Smooth muscle cell (in vitro differentiated cells): ENCODE measurements at regions not wholly inside any gene's neighbourhood (a gene's known extent, or its start where the extent isn't known, plus 50 kb on each side); places are given as distances from the start of the nearest gene placed in this dataset.

Experiments used
- DNase-seq: peaks from one replicate; lab custom pipeline; 2025; ENCODE audit not compliant: unreplicated experiment; lab: John Stamatoyannopoulos, UW
- H2AFZ ChIP-seq: fragments of 200-600 bp; sonication (generic); 2 replicates; pipeline ENCODE4 v1.6.0; 2016; ENCODE audit warnings: antibody characterized with exemption, low read depth, mild to moderate bottlenecking
- H3F3A ChIP-seq: fragments of 200-600 bp; sonication (generic); 2 replicates; pipeline ENCODE4 v1.6.0; 2017; ENCODE audit warnings: antibody characterized with exemption, low read depth
- H3K27ac ChIP-seq: fragments of 200-600 bp; sonication (generic); 2 replicates; pipeline ENCODE4 v1.5.1; 2016; ENCODE audit warnings: low read depth, mild to moderate bottlenecking
- H3K27me3 ChIP-seq: fragments of 200-600 bp; sonication (generic); 2 replicates; pipeline ENCODE4 v1.6.1; 2016; ENCODE audit warnings: low read depth, mild to moderate bottlenecking
- H3K36me3 ChIP-seq: fragments of 200-600 bp; sonication (generic); 2 replicates; pipeline ENCODE4 v1.5.1; 2016; ENCODE audit warnings: low read depth
- H3K4me1 ChIP-seq: fragments of 200-600 bp; sonication (generic); 2 replicates; pipeline ENCODE4 v1.5.1; 2016; ENCODE audit warnings: low read depth
- H3K4me2 ChIP-seq: fragments of 200-600 bp; sonication (generic); 2 replicates; pipeline ENCODE4 v1.6.0; 2016; ENCODE audit warnings: mild to moderate bottlenecking
- H3K4me3 ChIP-seq: fragments of 200-600 bp; sonication (generic); 2 replicates; pipeline ENCODE4 v1.5.1; 2016; ENCODE audit warnings: mild to moderate bottlenecking
- H3K79me2 ChIP-seq: fragments of 200-600 bp; sonication (generic); 2 replicates; pipeline ENCODE4 v1.6.0; 2016; ENCODE audit warnings: low read depth, mild to moderate bottlenecking
- H3K9ac ChIP-seq: fragments of 200-600 bp; sonication (generic); 2 replicates; pipeline ENCODE4 v1.6.0; 2016; ENCODE audit warnings: low read depth
- H3K9me3 ChIP-seq: fragments of 200-600 bp; sonication (generic); replicated peaks from 2 replicates; pipeline ENCODE4 v1.5.1; 2016; ENCODE audit warnings: low read depth
- H4K20me1 ChIP-seq: fragments of 200-600 bp; sonication (generic); 2 replicates; pipeline ENCODE4 v1.6.0; 2016; ENCODE audit warnings: low read depth
- CTCF ChIP-seq: fragments of 200-600 bp; sonication (generic); IDR thresholded peaks from 2 replicates; pipeline ENCODE4 v1.5.1; 2017; ENCODE audit warnings: borderline replicate concordance, mild to moderate bottlenecking, antibody characterized with exemption; ENCODE audit not compliant: insufficient read depth, poor library complexity, severe bottlenecking
- WGBS: methylation state at CpG from one replicate; pipeline ENCODE4 v1.1.7; 2016; ENCODE audit warnings: low lambda C conversion rate; 5-methylcytosine and 5-hydroxymethylcytosine counted together

- Histone ChIP-seq H3K36me3 (no peaks in the 10 kb centered on the region), H3K79me2 (no peaks in the 10 kb centered on the region), H3K4me3 (no peak overlapping the region), H3K27me3 (no peaks in the 10 kb centered on the region), H3K4me1 (no peaks in the 10 kb centered on the region), H3F3A (no peaks in the 10 kb centered on the region), H3K27ac (no peak overlapping the region), H4K20me1 (no peaks in the 10 kb centered on the region), H3K9ac (no peak overlapping the region), H3K4me2 (no peak overlapping the region), H2AFZ (no peak overlapping the region), H3K9me3 (no peaks in the 10 kb centered on the region)
- WGBS: 44% methylated on average over 3 of the region's 3 CpGs
- TF ChIP-seq CTCF: no peak
- DNase-seq: no peak
Measured at GRCh38 chr11:24356501-24356900, 140.4 kb upstream of the LUZP2 start.

GRCh38 chr11:24357620-24358410 is 139.0 kb upstream of the LUZP2 start:
- Histone ChIP-seq H3K4me3 (no peak overlapping the region), H4K20me1 (no peaks in the 10 kb centered on the region), H3K27ac (no peak overlapping the region), H3K79me2 (no peaks in the 10 kb centered on the region), H3K36me3 (no peaks in the 10 kb centered on the region), H3K4me1 (no peaks in the 10 kb centered on the region), H2AFZ (peak overlapping the region; percentile 17), H3K9ac (no peak overlapping the region), H3F3A (no peaks in the 10 kb centered on the region), H3K9me3 (peaks cover 5% of the 10 kb centered on the region), H3K27me3 (no peaks in the 10 kb centered on the region), H3K4me2 (no peak overlapping the region)
- WGBS: 82% methylated on average over 8 of the region's 8 CpGs
- no peak for TF ChIP-seq CTCF
- DNase-seq: no peak

GRCh38 chr11:24372491-24372890 is 124.4 kb upstream of the LUZP2 start:
- no peak for DNase-seq
- H3K4me3 ChIP-seq: no peak overlapping the region
- H2AFZ ChIP-seq: no peak overlapping the region
- H3F3A ChIP-seq: peaks cover 11% of the 10 kb centered on the region
- H3K4me2 ChIP-seq: peak overlapping the region; percentile 5
- H3K27me3 ChIP-seq: no peaks in the 10 kb centered on the region
- H3K36me3 ChIP-seq: no peaks in the 10 kb centered on the region
- H3K9me3 ChIP-seq: no peaks in the 10 kb centered on the region
- no peaks in the 10 kb centered on the region for H4K20me1 ChIP-seq
- WGBS: 20% methylated on average over 1 of the region's 1 CpG
- no peak for TF ChIP-seq CTCF
- peaks cover 23% of the 10 kb centered on the region for H3K4me1 ChIP-seq
- H3K27ac ChIP-seq: peak overlapping the region; percentile 61
- H3K79me2 ChIP-seq: no peaks in the 10 kb centered on the region
- H3K9ac ChIP-seq: no peak overlapping the region

GRCh38 chr11:24373516-24373915 is 123.3 kb upstream of the LUZP2 start:
- no peak overlapping the region for H2AFZ ChIP-seq
- 14% methylated on average over 1 of the region's 1 CpG for WGBS
- no peaks in the 10 kb centered on the region for H3K79me2 ChIP-seq
- H3K9me3 ChIP-seq: no peaks in the 10 kb centered on the region
- DNase-seq: no peak
- no peak for TF ChIP-seq CTCF
- peak overlapping the region; percentile 32 for H3K4me2 ChIP-seq
- H3K27me3 ChIP-seq: no peaks in the 10 kb centered on the region
- H3K4me1 ChIP-seq: peaks cover 23% of the 10 kb centered on the region
- no peaks in the 10 kb centered on the region for H3K36me3 ChIP-seq
- no peak overlapping the region for H3K9ac ChIP-seq
- peaks cover 11% of the 10 kb centered on the region for H3F3A ChIP-seq
- H3K27ac ChIP-seq: peak overlapping the region; percentile 61
- H4K20me1 ChIP-seq: no peaks in the 10 kb centered on the region
- no peak overlapping the region for H3K4me3 ChIP-seq
